K562 (cell line): ENCODE measurements at regions not wholly inside any gene's neighbourhood (a gene's known extent, or its start where the extent isn't known, plus 50 kb on each side); places are given as distances from the start of the nearest gene placed in this dataset.

Experiments
- BRD4 ChIP-seq: fragments of 200-600 bp; sonication (generic); IDR thresholded peaks from 2 replicates; pipeline ENCODE4 v1.6.1; 2017; ENCODE audit warnings: inconsistent platforms
- CHD4 ChIP-seq: fragments of 200-600 bp; sonication (generic); IDR thresholded peaks from 3 replicates; pipeline ENCODE4 v1.6.1; 2012; ENCODE audit warnings: low read depth, mild to moderate bottlenecking, mixed read lengths, low read length, inconsistent platforms; ENCODE audit not compliant: insufficient read depth, insufficient replicate concordance, poor library complexity, severe bottlenecking
- EHMT2 ChIP-seq: fragments of 450-650 bp; IDR thresholded peaks from 2 replicates; pipeline ENCODE4 v1.6.1; 2018; ENCODE audit warnings: antibody characterized with exemption
- FOXP4 ChIP-seq: sonication (generic); formaldehyde crosslinking; IDR thresholded peaks from 2 replicates; pipeline ENCODE4 v1.8.0; 2022; ENCODE audit warnings: mild to moderate bottlenecking, missing genetic modification reagents, borderline replicate concordance
- GATAD2A ChIP-seq: fragments of 450-650 bp; IDR thresholded peaks from 2 replicates; pipeline ENCODE4 v1.6.1; 2017
- SLC30A9 ChIP-seq: fragments of 250-450 bp; sonication (Bioruptor Pico); IDR thresholded peaks from 2 replicates; pipeline ENCODE4 v1.8.0; 2022; ENCODE audit warnings: mild to moderate bottlenecking, moderate library complexity
- TFAP4 ChIP-seq: sonication (generic); formaldehyde crosslinking; IDR thresholded peaks from 2 replicates; pipeline ENCODE4 v1.8.0; 2022; ENCODE audit warnings: missing genetic modification reagents, mild to moderate bottlenecking, moderate library complexity, borderline replicate concordance
- ZC3H11A ChIP-seq: IDR thresholded peaks from 2 replicates; pipeline ENCODE4 v1.6.1; 2012; ENCODE audit warnings: low read depth, low read length, improper control_type of control experiment
- ZNF407 ChIP-seq: fragments of 450-650 bp; IDR thresholded peaks from 2 replicates; pipeline ENCODE4 v1.6.1; 2016; ENCODE audit warnings: low read depth
- TF ChIP-seq, protein P1 (sequence below): fragments of 250-450 bp; sonication (Bioruptor Pico); IDR thresholded peaks from 2 replicates; pipeline ENCODE4 v1.4.0; 2020; ENCODE audit warnings: borderline replicate concordance
- TF ChIP-seq, protein P2 (sequence below): conservative IDR thresholded peaks from 2 replicates; pipeline ENCODE4 v1.6.1; 2011; ENCODE audit warnings: low read depth, mild to moderate bottlenecking, low read length; ENCODE audit not compliant: control insufficient read depth

DNA sequence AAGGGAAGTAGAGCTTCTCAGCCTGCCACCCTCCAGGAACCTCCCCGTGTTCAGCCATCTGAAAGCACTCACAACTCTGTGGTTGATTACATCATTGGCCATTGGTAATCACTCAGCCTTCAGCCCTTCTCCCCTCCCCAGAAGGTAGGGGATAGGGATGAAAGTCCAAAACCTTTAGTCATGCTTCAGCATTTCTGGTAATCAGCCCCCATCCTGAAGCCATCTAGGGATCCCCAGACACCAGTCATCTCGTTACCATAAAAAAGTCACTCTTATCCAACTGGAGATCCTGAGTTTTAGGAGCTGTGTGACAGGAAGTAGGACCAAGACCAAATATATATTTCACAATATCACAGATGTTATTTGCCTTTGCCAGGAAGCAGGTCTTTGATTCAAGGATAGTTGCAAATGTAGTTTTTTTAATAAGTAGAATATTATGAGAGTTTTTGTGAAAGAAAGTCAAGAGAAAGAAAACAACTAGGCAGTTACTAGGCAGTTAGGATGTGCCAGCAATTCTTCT, 364.6 kb upstream of the NOCT start (continued):
- no peak for TF ChIP-seq TFAP4 (CRISPR knock-in tag)
- no peak for TF ChIP-seq SLC30A9 (CRISPR knock-in tag)
- TF ChIP-seq FOXP4 (CRISPR knock-in tag) = no peak
- TF ChIP-seq CHD4 = no peak
- TF ChIP-seq BRD4 = no peak
- TF ChIP-seq ZNF407 = no peak
- TF ChIP-seq, protein P1, sequence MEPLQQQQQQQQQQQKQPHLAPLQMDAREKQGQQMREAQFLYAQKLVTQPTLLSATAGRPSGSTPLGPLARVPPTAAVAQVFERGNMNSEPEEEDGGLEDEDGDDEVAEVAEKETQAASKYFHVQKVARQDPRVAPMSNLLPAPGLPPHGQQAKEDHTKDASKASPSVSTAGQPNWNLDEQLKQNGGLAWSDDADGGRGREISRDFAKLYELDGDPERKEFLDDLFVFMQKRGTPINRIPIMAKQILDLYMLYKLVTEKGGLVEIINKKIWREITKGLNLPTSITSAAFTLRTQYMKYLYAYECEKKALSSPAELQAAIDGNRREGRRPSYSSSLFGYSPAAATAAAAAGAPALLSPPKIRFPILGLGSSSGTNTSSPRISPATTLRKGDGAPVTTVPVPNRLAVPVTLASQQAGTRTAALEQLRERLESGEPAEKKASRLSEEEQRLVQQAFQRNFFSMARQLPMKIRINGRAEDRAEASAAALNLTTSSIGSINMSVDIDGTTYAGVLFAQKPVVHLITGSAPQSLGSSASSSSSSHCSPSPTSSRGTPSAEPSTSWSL (CRISPR knock-in tag) = no peak
- no peak for TF ChIP-seq GATAD2A
- TF ChIP-seq EHMT2 = no peak
- no peak for TF ChIP-seq ZC3H11A
- TF ChIP-seq, protein P2, sequence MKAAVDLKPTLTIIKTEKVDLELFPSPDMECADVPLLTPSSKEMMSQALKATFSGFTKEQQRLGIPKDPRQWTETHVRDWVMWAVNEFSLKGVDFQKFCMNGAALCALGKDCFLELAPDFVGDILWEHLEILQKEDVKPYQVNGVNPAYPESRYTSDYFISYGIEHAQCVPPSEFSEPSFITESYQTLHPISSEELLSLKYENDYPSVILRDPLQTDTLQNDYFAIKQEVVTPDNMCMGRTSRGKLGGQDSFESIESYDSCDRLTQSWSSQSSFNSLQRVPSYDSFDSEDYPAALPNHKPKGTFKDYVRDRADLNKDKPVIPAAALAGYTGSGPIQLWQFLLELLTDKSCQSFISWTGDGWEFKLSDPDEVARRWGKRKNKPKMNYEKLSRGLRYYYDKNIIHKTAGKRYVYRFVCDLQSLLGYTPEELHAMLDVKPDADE = no peak
